Suprapubic skin (tissue), 3 donors: ENCODE measurements at regions not wholly inside any gene's neighbourhood (a gene's known extent, or its start where the extent isn't known, plus 50 kb on each side); places are given as distances from the start of the nearest gene placed in this dataset.

Experiments used
- POLR2A ChIP-seq, 2 donors: fragments of 450-650 bp; IDR thresholded peaks; one replicate each; pipeline ENCODE4 v1.6.1; 2017; ENCODE audit warnings: antibody characterized with exemption in 2 of 2, mild to moderate bottlenecking in 2 of 2, moderate library complexity in 2 of 2
- TF ChIP-seq, protein P1 (sequence below), 2 donors: fragments of 200-600 bp in 1 of 2; fragments of 450-650 bp in 1 of 2; sonication (generic) in 1 of 2; IDR thresholded peaks; one replicate each; pipeline ENCODE4 v1.5.1; 2016 to 2019; ENCODE audit warnings: antibody characterized with exemption in 2 of 2, mild to moderate bottlenecking in 1 of 2, moderate library complexity in 1 of 2

DNA sequence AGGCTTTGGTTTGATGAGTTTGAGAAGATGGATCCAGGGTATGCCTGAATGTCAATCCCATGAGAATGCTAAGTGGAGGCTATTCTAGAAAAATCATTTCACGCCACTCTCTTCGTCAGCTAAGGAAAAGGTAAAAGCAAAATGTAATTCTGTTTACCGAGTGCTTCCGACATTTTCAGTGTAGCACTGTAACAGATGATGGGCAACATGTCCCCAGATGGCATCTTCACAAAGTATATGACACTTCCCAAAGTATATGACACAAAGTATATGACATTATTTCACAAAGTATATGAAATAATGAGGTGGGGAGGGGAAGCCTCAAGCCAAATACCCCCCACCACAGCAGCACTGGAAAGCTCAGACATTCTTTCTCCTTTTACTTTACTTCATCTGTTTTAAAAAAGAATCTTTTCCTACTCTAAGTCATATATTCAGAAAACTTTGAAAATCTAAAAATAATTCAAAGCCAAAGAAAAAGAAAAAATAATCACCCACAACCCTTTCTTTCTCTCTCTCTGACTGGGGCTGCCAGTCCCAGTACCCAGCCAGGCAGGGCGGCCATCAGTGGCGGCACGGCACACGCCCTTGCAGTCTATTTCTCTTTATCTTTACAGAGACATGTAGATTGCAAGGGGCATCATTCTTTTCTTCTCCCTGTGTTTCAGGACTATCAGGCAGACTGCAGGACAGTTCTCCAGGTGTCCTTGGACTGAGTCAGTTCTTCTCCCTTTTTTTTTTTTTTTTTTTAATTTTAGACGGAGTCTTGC lies 179.8 kb downstream of the SNX10 start:
- TF ChIP-seq, protein P1, sequence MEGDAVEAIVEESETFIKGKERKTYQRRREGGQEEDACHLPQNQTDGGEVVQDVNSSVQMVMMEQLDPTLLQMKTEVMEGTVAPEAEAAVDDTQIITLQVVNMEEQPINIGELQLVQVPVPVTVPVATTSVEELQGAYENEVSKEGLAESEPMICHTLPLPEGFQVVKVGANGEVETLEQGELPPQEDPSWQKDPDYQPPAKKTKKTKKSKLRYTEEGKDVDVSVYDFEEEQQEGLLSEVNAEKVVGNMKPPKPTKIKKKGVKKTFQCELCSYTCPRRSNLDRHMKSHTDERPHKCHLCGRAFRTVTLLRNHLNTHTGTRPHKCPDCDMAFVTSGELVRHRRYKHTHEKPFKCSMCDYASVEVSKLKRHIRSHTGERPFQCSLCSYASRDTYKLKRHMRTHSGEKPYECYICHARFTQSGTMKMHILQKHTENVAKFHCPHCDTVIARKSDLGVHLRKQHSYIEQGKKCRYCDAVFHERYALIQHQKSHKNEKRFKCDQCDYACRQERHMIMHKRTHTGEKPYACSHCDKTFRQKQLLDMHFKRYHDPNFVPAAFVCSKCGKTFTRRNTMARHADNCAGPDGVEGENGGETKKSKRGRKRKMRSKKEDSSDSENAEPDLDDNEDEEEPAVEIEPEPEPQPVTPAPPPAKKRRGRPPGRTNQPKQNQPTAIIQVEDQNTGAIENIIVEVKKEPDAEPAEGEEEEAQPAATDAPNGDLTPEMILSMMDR (IDR thresholded peaks at IDR 0.05), result no peak
- no peak for TF ChIP-seq POLR2A (IDR thresholded peaks at IDR 0.05)
